SK-N-SH (cell line): ENCODE measurements at regions not wholly inside any gene's neighbourhood (a gene's known extent, or its start where the extent isn't known, plus 50 kb on each side); places are given as distances from the start of the nearest gene placed in this dataset.
A peak's percentile ranks its signal among the peaks of the same experiment; 100 is the strongest.

Source experiments
- CTCF ChIA-PET: fragments of 300-600, 350-600 bp; formaldehyde crosslinking; extraction: SDS; loops from one replicate; lab custom pipeline; 2021; lab: Yijun Ruan, JAX
- POLR2A ChIA-PET: fragments of 350-600 bp; sonication (Branson Sonifier 250); formaldehyde crosslinking; extraction: SDS; loops from one replicate; lab custom pipeline; 2020; ENCODE audit warnings: antibody characterized with exemption, inconsistent platforms; lab: Yijun Ruan, JAX
- DNase-seq: peaks from one replicate; pipeline ENCODE4 v3.0.0; 2012
- H2AFZ ChIP-seq: fragments of 200-600 bp; sonication (generic); 2 replicates; pipeline ENCODE4 v1.8.1; 2016; ENCODE audit warnings: antibody characterized with exemption, mild to moderate bottlenecking, low read depth
- H3F3A ChIP-seq: fragments of 200-600 bp; sonication (generic); replicated peaks from 2 replicates; pipeline ENCODE3; 2016; ENCODE audit warnings: antibody characterized with exemption, mild to moderate bottlenecking; ENCODE audit not compliant: insufficient read depth
- H3K27ac ChIP-seq, 2 experiments: fragments of 200-500 bp in 1 of 2; fragments of 200-600 bp in 1 of 2; sonication (Bioruptor generic) in 1 of 2; sonication (generic), shearing (Covaris generic) in 1 of 2; 2 replicates each; pipeline versions ENCODE4 v1.5.1 to v1.6.1; 2014 to 2016; ENCODE audit warnings: low read depth in 2 of 2, inconsistent platforms in 1 of 2, low read length in 1 of 2, mild to moderate bottlenecking in 1 of 2, mixed read lengths in 1 of 2
- H3K27me3 ChIP-seq: fragments of 200-600 bp; sonication (generic), shearing (Covaris generic); 2 replicates; pipeline ENCODE4 v1.6.1; 2016; ENCODE audit warnings: mixed run types; ENCODE audit not compliant: insufficient read depth
- H3K36me3 ChIP-seq, 2 experiments: fragments of 200-500 bp in 1 of 2; fragments of 200-600 bp in 1 of 2; sonication (Bioruptor generic) in 1 of 2; sonication (generic) in 1 of 2; replicated peaks in 1 of 2; 2 replicates each; pipeline versions ENCODE3 to v1.5.1; 2014 to 2016; ENCODE audit warnings: low read length in 1 of 2, mild to moderate bottlenecking in 1 of 2; ENCODE audit not compliant: insufficient read depth in 2 of 2, control insufficient read depth in 1 of 2
- H3K4me1 ChIP-seq, 2 experiments: fragments of 200-500 bp in 1 of 2; fragments of 200-600 bp in 1 of 2; sonication (Bioruptor generic) in 1 of 2; sonication (generic), shearing (Covaris generic) in 1 of 2; 2 replicates each; pipeline versions ENCODE4 v1.5.1 to v1.6.1; 2014 to 2016; ENCODE audit warnings: low read depth in 1 of 2, low read length in 1 of 2, mixed run types in 1 of 2; ENCODE audit not compliant: insufficient read depth in 2 of 2, control insufficient read depth in 1 of 2
- H3K4me2 ChIP-seq: fragments of 200-600 bp; sonication (generic), shearing (Covaris generic); 2 replicates; pipeline ENCODE4 v1.6.1; 2017; ENCODE audit warnings: mixed run types
- H3K4me3 ChIP-seq, 2 experiments: fragments of 200-500 bp in 1 of 2; fragments of 200-600 bp in 1 of 2; sonication (Bioruptor generic) in 1 of 2; sonication (generic), shearing (Covaris generic) in 1 of 2; 2 replicates each; pipeline versions ENCODE4 v1.5.1 to v1.8.1; 2014 to 2016; ENCODE audit warnings: low read depth in 2 of 2, inconsistent platforms in 1 of 2, low read length in 1 of 2, mild to moderate bottlenecking in 1 of 2, mixed read lengths in 1 of 2, moderate library complexity in 1 of 2
- H3K79me2 ChIP-seq: fragments of 200-600 bp; sonication (generic); 2 replicates; pipeline ENCODE4 v1.8.1; 2017; ENCODE audit warnings: mild to moderate bottlenecking; ENCODE audit not compliant: insufficient read depth
- H3K9ac ChIP-seq: fragments of 200-600 bp; sonication (generic); 2 replicates; pipeline ENCODE4 v1.6.1; 2017; ENCODE audit warnings: mixed run types
- H3K9me2 ChIP-seq: fragments of 200-600 bp; sonication (generic); 2 replicates; pipeline ENCODE4 v1.6.1; 2017; ENCODE audit warnings: mixed run types
- H3K9me3 ChIP-seq: fragments of 200-600 bp; sonication (generic); 2 replicates; pipeline ENCODE4 v1.6.1; 2017; ENCODE audit warnings: mixed run types, mild to moderate bottlenecking, moderate library complexity
- H4K20me1 ChIP-seq: fragments of 200-600 bp; sonication (generic); 2 replicates; pipeline ENCODE4 v1.6.1; 2017; ENCODE audit warnings: mild to moderate bottlenecking, mixed run types; ENCODE audit not compliant: insufficient read depth
- CTCF ChIP-seq: fragments of 200-600 bp; sonication (generic); IDR thresholded peaks from 2 replicates; pipeline ENCODE4 v1.6.1; 2017; ENCODE audit warnings: antibody characterized with exemption, mild to moderate bottlenecking, moderate library complexity
- GABPA ChIP-seq: IDR thresholded peaks from 2 replicates; pipeline ENCODE4 v1.4.0; 2012; ENCODE audit warnings: low read depth, mild to moderate bottlenecking
- NFIC ChIP-seq: IDR thresholded peaks from 2 replicates; pipeline ENCODE4 v1.4.0; 2012; ENCODE audit warnings: borderline replicate concordance
- RFX5 ChIP-seq: IDR thresholded peaks from 2 replicates; pipeline ENCODE4 v1.6.1; 2012; ENCODE audit warnings: mild to moderate bottlenecking, improper control_type of control experiment, low read length
- SIN3A ChIP-seq: IDR thresholded peaks from 2 replicates; pipeline ENCODE4 v1.6.1; 2012; ENCODE audit warnings: low read depth, mild to moderate bottlenecking, low read length, moderate library complexity, borderline replicate concordance
- TCF12 ChIP-seq: IDR thresholded peaks from 2 replicates; pipeline ENCODE4 v1.4.0; 2012
- TEAD4 ChIP-seq: IDR thresholded peaks from 2 replicates; pipeline ENCODE4 v1.4.0; 2012; ENCODE audit warnings: mild to moderate bottlenecking, borderline replicate concordance; ENCODE audit not compliant: insufficient read depth
- USF1 ChIP-seq: IDR thresholded peaks from 2 replicates; pipeline ENCODE4 v1.4.0; 2012; ENCODE audit warnings: low read depth, borderline replicate concordance
- USF2 ChIP-seq: fragments of 150-350 bp; IDR thresholded peaks from 2 replicates; pipeline ENCODE4 v1.6.1; 2017; ENCODE audit warnings: antibody characterized with exemption, low read length, low read depth, borderline replicate concordance
- YY1 ChIP-seq: IDR thresholded peaks from 2 replicates; pipeline ENCODE4 v1.4.0; 2012; ENCODE audit warnings: low read depth, mild to moderate bottlenecking
- ZBTB33 ChIP-seq: IDR thresholded peaks from 2 replicates; pipeline ENCODE4 v1.4.0; 2012; ENCODE audit warnings: low read depth, borderline replicate concordance
- WGBS: methylation state at CpG from one replicate; pipeline ENCODE4 v1.1.6; 2017; ENCODE audit warnings: low lambda C conversion rate; 5-methylcytosine and 5-hydroxymethylcytosine counted together

- DNase-seq, result no peak
- no peak overlapping the region for H3K9ac ChIP-seq
Measured at GRCh38 chr1:82978461-82979324, 1020.2 kb downstream of the TTLL7 start.

More at GRCh38 chr1:82978461-82979324, 1020.2 kb downstream of the TTLL7 start:
- no peak overlapping the region for H3K4me3 ChIP-seq
- H3K79me2 ChIP-seq, result no peaks in the 10 kb centered on the region
- H3K27me3 ChIP-seq, result no peaks in the 10 kb centered on the region
- no peaks in the 10 kb centered on the region for H3K36me3 ChIP-seq
- no peak overlapping the region for H3K27ac ChIP-seq
- no peak overlapping the region for H3K4me2 ChIP-seq
- no peaks in the 10 kb centered on the region for H3K4me1 ChIP-seq
- peak overlapping the region; percentile 78; the same call in 1 of the 2 replicates for H2AFZ ChIP-seq
- ChIA-PET POLR2A (no interaction called here), CTCF (interaction anchor here (1.3 kb wide), 1 partner anchor 9 kb away, joined by 3 read pairs; no protein-coding TSS in a partner anchor)
- 71% methylated on average over 10 of the region's 10 CpGs for WGBS
- TF ChIP-seq USF1, result no peak
- no peak for TF ChIP-seq TEAD4
- TF ChIP-seq GABPA, result no peak
- TF ChIP-seq TCF12, result no peak
- TF ChIP-seq CTCF, result no peak
- no peak for TF ChIP-seq USF2
- TF ChIP-seq RFX5, result no peak
- TF ChIP-seq YY1, result no peak
- no peak for TF ChIP-seq SIN3A
- no peak for TF ChIP-seq NFIC
- no peak for TF ChIP-seq ZBTB33
- H3K9me2 ChIP-seq, result no peaks in the 10 kb centered on the region
- H4K20me1 ChIP-seq, result no peaks in the 10 kb centered on the region
- no peaks in the 10 kb centered on the region for H3F3A ChIP-seq
- no peaks in the 10 kb centered on the region for H3K9me3 ChIP-seq
